GM18508 (cell line): ENCODE measurements at regions not wholly inside any gene's neighbourhood (a gene's known extent, or its start where the extent isn't known, plus 50 kb on each side); places are given as distances from the start of the nearest gene placed in this dataset.

Source experiments
- ATAC-seq: cut with Tn5 transposase; IDR thresholded peaks from one replicate; pipeline ENCODE4 v1.9.1; 2021; ENCODE audit warnings: moderate number of reproducible peaks; ENCODE audit not compliant: insufficient read depth, unreplicated experiment

DNA sequence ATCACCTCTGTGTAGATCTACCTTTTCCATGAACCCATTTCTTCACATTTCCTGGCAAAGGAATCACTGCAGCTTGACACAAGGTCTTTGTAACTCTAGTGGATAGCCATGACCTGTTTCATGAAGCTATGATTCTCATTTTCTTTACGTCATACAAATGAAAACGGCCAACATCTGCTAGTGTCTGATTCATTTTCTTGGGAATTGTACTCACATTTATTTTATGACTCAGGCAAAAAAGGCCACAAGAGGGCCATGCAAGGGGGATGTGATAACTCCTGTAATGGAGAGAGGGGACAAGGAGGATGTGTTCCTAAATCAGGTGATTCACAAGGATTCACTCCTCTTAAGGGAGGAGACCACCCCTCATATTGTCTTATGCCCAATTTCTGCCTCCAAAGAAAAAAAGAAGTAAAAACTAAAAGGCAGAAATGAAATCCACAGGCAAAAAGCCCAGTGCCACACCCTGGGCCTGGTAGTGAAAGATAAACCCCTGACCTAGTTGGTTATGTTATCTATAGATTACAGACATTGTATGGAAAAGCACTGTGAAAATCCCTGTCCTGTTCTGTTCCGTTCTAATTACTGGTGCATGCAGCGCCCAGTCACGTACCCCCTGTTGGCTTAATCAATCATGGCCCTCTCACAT is 249.9 kb downstream of the IPMK start:
- no peak for ATAC-seq

DNA sequence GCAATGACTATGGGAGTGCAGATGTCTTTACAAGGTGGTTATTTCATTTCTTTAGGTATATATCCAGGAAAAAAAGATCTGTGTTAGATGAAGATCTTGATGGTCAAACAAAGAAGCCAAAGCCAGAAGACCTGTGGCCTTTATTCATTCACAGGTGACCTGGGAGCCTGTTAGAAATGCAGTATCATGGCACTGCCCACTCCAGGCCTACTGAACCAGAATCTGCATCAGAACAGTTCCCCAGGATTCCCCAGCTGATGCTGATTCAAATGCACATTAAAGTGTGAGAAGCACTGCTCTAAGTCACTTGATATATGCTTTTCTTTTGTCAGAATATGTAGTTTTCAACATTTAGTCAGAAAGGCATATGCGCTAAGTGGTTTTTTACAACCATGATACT is 251.1 kb downstream of the IPMK start:
- no peak for ATAC-seq

DNA sequence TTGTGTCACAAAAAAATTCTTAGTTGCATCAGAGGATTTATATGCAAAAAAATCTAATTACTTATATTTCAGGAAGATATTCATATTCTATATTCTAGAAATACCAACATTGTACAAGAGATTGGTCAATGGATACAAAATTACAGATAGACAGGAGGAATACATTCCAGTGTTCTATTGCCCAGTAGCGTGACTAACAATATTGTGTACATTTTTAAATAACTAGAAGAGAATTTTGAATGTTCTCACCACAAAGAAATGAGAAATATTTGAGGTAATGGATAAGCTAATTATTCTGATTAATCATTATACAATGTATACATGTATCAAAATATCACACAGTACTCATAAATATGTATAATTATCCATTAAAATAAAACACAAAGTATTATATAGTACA is 253.3 kb downstream of the IPMK start:
- no peak for ATAC-seq

DNA sequence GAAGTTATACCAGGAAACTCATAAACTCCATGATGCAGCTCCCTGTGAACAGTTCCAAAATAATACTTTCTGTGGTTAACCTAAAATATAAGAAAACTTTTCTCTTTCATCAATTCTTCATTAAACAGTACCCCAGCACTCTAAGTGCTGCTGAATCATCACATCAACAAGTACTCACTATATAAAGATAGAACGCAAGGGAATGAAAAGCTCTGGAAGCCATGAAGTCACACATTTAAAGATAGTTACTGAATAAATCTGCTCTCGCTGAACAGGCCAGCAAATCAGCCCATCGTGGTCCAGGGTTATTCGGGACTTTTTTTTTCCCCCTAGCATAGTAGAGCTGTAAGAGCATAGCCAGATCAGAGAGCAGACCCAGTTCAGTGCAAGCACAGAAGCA is 254.3 kb downstream of the IPMK start:
- no peak for ATAC-seq

DNA sequence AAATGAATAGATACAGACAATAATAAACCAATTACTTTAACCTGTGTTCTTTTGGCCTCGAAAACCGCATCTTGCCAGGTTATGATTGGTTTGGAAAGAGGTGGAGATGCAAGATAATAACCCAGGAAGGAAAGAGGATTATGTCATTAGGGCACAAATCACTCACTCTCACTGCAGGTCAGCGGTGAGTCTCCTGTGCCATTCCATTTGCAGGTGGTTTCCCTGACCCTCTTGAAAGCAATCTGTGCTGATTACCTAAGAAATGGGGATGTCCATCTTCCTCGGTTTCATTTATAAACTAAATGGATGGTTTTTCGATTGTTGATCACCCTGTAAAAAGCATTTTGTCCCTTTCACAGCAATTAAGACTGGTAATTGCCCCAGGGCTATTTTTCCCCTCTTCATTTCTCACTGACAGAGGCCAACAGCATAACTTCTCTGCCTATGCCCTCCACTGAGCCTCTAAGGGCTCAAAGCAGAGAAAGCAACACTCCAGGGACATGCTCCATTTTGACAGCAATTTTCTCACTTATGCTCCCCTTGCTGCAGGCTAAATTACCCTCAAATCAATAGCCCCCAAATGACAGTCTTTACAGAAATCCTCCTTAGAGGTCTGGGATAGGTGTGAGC is 257.5 kb downstream of the IPMK start:
- no peak for ATAC-seq

DNA sequence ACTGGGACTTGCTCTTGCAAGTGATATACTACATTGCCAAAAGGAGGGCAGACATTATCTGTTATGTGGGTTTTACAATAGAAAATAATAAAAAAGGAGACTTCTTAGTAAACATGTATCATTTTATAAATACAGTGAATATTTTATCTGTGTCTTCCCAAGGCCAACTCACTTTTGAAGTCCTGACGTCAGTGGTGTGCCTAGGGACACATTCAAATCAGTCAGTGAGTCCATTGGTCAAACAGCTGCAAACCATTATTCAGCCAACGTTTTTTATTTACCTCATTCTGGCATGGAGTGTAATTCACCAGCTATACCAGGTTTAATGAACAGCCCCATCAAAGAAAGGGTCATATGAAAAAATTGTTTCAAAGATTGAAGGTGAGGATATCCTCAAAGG is 263.7 kb downstream of the IPMK start:
- no peak for ATAC-seq

DNA sequence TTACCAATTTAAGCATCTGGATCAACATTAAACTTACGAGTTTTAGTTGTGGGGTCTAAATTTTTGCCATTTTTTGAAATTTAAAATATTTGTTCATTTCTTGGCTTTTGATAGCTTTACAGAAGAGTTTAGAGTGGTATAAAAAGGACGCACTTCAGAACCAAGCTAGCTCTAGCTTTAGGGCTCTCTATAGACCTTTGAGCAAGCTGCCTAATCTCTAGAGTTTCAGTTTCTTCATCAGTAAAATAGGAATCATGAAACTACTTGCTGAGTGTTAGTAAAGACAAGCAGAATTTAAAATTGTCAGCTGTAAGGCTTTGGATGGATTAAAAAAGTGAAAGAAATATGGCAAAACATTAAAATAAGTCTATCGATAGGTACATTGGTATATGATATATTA is 266.5 kb downstream of the IPMK start:
- ATAC-seq, result no peak

DNA sequence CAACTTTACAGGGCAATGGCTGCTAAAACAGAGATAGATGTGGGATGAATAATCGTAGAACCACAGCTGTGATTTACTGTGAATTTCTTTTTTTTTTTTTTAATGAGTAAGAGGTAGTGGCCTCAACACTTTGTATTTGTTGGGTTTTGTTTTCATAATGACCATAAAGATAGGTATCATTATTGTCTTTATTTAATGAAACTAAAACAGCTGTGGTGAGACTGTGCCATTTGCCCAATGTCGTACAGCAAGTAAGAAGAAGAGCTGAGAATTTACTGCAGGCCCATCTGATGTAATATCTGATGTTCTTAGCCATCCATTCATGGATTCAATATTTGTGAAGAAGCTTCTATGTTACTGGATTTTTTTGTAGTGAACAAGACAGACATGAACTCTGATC is 271.2 kb downstream of the IPMK start:
- ATAC-seq, result no peak

DNA sequence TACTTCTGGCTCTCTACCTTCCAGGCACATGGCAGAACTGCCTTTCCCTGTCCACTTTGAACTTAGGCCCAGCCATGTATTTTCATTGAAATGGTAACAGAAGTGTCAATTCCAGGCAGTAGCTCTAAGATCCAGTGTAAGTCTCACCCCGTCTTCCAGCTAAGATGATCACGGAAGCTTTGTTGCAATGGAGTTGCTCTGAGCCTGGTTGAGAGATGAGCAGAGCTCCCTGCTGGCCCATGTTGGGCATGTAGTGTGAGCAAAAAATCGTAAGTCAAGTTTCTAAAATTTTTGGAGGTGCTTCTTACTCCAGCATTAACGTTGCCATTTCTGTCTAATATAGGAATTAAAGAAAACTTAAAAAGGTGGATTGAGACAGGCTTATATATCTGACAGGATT is 274.4 kb downstream of the IPMK start:
- ATAC-seq, result no peak

DNA sequence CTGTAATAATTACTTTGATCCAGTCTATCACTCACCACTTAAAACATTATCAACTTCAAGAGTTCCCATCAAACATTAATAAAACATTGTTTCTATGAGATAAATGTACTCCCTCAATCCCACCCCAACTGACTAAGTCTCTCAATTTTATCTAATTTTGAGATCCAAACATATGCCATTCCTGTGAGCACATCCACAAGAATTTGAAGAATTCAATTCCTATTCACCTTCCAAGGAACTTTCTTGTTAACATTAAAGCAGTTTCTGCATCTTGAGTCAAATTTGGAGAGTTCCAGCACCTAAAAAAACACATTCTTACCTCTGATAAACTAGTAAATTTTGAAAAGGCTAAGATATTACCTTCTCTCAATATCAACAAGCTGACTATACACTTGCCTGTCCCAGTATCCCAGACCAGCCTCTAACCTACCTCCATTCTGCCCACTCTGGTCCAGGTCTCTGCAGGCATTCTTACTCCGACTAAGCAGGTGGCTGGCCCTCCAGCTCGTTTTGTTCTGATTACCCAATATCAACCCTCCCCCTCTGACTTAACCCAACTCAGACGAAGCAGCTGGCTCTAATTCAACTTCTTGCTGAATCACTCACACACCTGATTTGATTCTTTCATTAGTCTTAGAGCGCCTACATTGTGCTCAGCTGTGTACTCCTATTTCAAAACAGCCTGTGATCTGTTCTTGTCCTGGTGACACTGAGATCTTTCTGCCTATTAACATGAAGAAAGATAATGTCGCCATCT is 275.2 kb downstream of the IPMK start:
- ATAC-seq, result no peak

DNA sequence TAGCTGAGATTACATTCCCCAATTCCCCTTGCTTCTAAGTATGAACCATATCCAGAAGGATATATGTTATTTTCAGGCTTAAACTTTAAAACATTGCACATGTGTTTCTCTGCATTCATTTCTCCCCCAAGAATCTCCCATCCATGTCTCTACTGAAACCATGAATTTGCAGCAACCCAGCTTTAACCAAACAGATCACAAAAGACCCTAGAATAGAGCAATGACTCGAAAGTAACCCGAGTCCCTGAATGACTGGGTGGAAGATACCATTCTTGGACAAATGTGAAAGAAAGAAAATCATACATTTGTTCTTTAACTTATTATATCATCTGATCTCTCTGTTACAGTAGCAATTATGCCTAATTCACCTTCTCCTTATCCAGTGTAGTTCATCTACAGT is 278.7 kb downstream of the IPMK start:
- no peak for ATAC-seq

DNA sequence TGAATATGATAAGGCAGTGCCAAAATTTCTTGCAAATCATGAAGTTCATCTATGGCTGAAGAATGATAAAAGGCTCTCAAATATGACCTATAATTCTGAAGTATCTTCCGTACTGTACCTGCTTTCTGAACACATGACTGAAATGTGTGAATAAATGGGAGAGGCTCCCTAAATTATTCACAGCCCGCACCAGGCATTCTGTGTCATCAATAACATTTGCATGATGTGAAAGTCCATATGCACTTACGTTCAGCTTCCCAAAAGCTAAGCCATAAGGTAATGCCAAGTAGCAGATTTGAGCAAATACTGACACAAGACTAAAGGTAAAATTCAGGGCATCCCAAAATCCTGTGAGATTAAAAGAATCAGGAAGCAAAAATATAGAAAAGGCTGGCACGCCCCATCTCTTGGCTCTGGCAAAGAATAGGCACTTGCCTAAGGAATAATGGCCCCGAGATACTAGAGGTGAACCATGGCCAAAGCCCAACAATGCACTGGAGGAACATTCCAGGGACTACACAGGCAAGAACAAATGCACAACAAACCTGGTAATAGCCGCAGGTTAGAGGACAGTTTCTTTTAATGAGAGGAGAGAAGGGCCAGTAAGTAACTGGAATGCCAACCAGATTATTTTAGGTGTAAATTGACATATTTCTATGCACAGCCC is 280.5 kb downstream of the IPMK start:
- no peak for ATAC-seq

DNA sequence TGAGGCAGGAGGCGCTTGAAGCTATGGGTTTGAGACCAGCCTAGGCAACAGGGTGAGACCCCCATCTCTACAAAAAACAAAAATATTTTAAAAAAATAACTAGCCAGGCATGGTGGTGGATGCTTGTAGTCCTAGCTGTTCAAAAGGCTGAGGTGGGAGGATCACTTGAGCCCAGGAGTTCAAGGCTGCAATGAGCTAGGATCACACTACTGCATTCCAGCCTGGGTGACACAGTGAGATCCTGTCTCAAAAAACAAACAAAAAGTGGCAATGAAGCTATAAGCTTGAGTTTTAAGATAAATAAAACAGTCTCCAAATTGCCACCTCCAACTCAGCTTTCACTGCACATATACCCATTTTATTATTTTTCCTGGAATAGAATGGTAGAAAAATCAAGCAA is 281.3 kb downstream of the IPMK start:
- no peak for ATAC-seq

DNA sequence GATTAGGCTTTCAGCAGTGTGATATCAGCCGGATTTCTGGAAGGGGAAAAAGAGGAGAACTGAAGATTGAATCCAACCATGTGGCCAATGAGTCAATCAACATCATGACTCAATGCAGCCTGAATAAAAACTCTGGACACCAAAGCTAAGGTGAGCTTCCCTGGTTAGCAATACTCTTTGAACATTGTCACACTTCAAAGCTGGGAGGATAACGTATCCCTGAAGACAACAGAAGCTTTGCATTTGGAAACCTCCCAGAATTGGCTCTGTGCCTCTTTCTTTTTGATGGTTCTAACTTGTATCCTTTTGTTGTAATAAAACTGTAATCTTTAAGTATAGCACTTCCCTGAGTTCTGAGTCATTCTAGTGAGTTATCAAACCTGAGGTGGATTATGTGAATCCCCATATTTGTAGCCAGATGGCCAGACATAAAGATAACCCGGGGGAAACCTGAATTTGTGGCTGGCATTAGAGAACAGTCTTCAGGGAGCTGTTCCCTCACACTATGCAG is 284.4 kb downstream of the IPMK start:
- no peak for ATAC-seq

DNA sequence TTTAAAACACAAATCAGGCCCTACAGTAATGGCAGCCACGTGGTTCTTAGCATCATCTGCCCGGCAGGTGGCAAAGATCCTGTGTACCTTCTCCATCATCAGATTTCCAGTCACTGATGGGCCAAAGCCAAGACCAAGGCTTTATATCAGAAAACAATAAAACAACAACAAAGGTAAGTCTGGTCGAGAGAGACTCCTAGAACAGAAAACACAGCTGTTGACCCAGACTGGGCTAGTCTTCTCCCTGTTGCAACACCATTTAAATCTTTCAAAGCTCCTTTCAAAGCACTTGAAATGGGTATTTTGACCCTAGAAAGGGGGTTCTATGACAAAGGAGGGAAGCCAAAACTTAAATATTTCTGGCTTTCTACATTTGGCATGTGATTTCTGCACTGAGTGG is 285.6 kb downstream of the IPMK start:
- no peak for ATAC-seq

DNA sequence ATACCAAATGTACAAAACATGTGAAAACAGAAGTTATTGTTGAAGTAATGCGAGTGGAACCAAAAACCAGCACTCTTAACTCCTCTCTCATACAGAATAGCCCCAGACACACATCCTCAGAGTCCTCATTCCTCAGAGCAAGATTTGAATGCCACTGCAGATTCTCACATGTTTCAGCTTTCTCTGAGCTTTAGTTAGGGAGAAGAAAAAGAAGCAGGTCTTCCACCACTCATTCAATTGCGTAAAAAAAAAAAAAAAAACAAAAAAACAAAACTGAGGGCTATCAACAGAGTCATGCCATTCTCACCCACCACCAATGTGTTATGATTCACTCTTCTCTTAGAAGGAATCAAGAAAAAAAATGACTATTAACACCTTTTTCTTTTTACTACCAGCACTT is 287.7 kb downstream of the IPMK start:
- no peak for ATAC-seq

DNA sequence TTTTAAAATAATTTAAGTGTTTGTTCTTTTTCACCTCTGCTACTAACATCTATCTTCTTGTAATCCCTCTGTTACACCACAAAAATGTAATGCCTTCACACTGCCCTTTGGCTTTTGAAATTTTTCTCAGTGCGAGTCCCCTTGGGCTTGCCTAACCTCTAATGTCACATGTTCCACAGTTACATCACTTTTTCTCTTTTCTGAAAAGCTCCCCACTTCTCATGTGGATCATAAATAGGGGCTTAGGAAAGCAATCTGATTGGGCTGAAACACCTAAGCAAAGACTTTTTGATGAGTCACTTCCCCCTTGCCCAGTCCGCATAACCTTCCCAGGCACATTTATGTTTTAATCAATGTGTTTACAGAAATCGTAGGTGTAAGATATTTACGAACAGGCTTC is 288.2 kb downstream of the IPMK start:
- ATAC-seq, result no peak

DNA sequence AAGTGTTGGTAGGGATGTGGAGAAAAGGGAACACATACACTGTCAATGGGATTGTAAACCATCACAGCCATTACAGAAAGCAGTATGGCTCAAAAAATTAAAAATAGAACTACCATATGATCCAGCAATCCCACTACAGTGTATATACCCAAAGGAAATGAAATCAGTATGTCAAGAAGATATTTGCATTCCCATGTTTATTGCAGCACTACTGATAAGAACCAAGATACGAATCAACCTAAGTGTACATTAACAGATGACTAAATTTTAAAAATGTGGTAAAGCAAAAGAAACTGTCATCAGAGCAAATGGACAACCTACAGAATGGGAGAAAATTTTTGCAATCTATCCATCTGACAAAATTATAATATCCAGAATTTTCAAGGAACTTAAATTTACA is 290.4 kb downstream of the IPMK start:
- no peak for ATAC-seq

DNA sequence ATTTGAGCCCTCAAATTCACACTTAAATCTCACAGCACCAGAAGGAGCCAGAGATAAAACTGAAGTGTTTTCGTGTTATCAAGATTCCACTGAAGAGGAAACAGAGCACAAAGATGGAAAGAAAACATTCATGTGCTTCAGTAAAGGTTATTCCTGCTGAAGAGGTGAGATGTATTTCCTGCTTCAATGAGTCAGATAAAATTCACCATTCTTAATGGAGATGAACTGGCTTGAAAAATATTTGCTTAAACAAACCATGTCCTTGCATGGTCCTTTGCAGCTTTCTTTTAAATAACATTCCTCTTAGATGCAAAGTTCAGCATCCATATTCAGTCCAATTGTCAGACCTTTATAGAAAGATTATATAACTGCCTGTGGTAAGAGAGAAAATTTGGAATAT is 294.2 kb downstream of the IPMK start:
- ATAC-seq, result no peak

DNA sequence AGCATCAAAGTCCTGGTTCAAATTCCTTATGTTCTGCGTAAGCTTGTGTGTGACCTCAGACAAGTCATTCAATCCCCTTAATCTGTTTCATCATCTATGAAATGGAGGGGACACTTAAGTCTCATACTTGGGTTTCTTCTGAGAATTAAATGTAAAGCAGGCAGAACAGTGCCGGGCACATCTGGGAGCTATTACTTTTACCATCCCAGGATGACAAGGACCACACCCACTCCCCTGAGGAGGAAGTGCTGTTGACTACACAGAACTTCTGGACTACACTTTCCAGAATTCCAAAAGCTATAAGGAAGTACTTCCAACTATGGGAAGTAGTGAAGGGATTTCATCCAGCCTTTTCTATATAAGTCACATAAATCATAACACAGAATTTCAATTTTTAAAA is 294.9 kb downstream of the IPMK start:
- no peak for ATAC-seq
